Mesendoderm (in vitro differentiated cells): ENCODE measurements at regions not wholly inside any gene's neighbourhood (a gene's known extent, or its start where the extent isn't known, plus 50 kb on each side); places are given as distances from the start of the nearest gene placed in this dataset.
A peak's percentile ranks its signal among the peaks of the same experiment; 100 is the strongest.

ENCODE experiments used
- DNase-seq: peaks from one replicate; pipeline ENCODE4 v3.0.0; 2013
- H2AK5ac ChIP-seq: 2 replicates; pipeline ENCODE4 v1.6.1; 2013; ENCODE audit warnings: low read length, inconsistent platforms
- H2BK120ac ChIP-seq: 2 replicates; pipeline ENCODE4 v1.6.1; 2013; ENCODE audit warnings: low read depth, mild to moderate bottlenecking, low read length, moderate library complexity, mixed read lengths
- H2BK15ac ChIP-seq: replicated peaks from 2 replicates; pipeline ENCODE4 v1.6.1; 2013; ENCODE audit warnings: low read depth, mild to moderate bottlenecking, moderate library complexity
- H2BK5ac ChIP-seq: 2 replicates; pipeline ENCODE4 v1.6.1; 2013; ENCODE audit warnings: low read length, inconsistent platforms
- H3K18ac ChIP-seq: 2 replicates; pipeline ENCODE4 v1.6.1; 2013; ENCODE audit warnings: mild to moderate bottlenecking, low read length, mixed read lengths
- H3K23ac ChIP-seq: one replicate; pipeline ENCODE4 v1.6.1; 2013; ENCODE audit warnings: low read length
- H3K27ac ChIP-seq: 2 replicates; pipeline ENCODE4 v1.5.1; 2013; ENCODE audit warnings: low read depth, mild to moderate bottlenecking, inconsistent platforms, low read length, moderate library complexity
- H3K27me3 ChIP-seq: 2 replicates; pipeline ENCODE4 v1.6.1; 2013; ENCODE audit warnings: low read length, control low read depth, mild to moderate bottlenecking, inconsistent platforms; ENCODE audit not compliant: insufficient read depth, poor library complexity
- H3K36me3 ChIP-seq: 2 replicates; pipeline ENCODE4 v1.6.1; 2013; ENCODE audit warnings: low read length, inconsistent platforms; ENCODE audit not compliant: control insufficient read depth, insufficient read depth
- H3K4ac ChIP-seq: one replicate; pipeline ENCODE4 v1.6.1; 2013; ENCODE audit warnings: low read depth, mild to moderate bottlenecking, low read length, moderate library complexity
- H3K4me1 ChIP-seq: 2 replicates; pipeline ENCODE4 v1.6.1; 2013; ENCODE audit warnings: low read depth, low read length, inconsistent platforms; ENCODE audit not compliant: control insufficient read depth
- H3K4me2 ChIP-seq: 2 replicates; pipeline ENCODE4 v1.6.1; 2013; ENCODE audit warnings: low read length
- H3K4me3 ChIP-seq: 2 replicates; pipeline ENCODE4 v1.5.1; 2013; ENCODE audit warnings: mild to moderate bottlenecking, low read length
- H3K56ac ChIP-seq: one replicate; pipeline ENCODE4 v1.6.1; 2013; ENCODE audit warnings: low read length
- H3K79me1 ChIP-seq: 2 replicates; pipeline ENCODE4 v1.6.1; 2013; ENCODE audit warnings: low read length, inconsistent platforms
- H3K79me2 ChIP-seq: 2 replicates; pipeline ENCODE4 v1.6.1; 2013; ENCODE audit warnings: mild to moderate bottlenecking, low read length; ENCODE audit not compliant: control insufficient read depth, insufficient read depth
- H3K9ac ChIP-seq: 2 replicates; pipeline ENCODE4 v1.6.1; 2013; ENCODE audit warnings: low read length, inconsistent platforms
- H4K5ac ChIP-seq: one replicate; pipeline ENCODE4 v1.6.1; 2013; ENCODE audit warnings: low read length
- H4K8ac ChIP-seq: one replicate; pipeline ENCODE4 v1.6.1; 2013; ENCODE audit warnings: low read depth, mild to moderate bottlenecking, control low read depth, low read length, moderate library complexity
- WGBS: extraction: QIAGEN DNeasy Blood & Tissue Kit; methylation state at CpG from one replicate; pipeline ENCODE4 v1.1.7; 2013; ENCODE audit warnings: low lambda C conversion rate, missing lambda C conversion rate; ENCODE audit not compliant: insufficient coverage; ENCODE audit errors: extremely low coverage; 5-methylcytosine and 5-hydroxymethylcytosine counted together

GRCh38 chr14:36069535-36069900 lies 107.0 kb downstream of the PTCSC3 start:
- no peak overlapping the region for H3K4ac ChIP-seq
- WGBS: no CpG with 5 or more reads among the region's 2 CpGs

GRCh38 chr14:36068777-36069534 lies 107.6 kb downstream of the PTCSC3 start:
- Histone ChIP-seq H3K4me3 (no peak overlapping the region), H3K79me2 (no peaks in the 10 kb centered on the region), H3K18ac (no peak overlapping the region), H4K8ac (no peak overlapping the region), H3K4me1 (no peaks in the 10 kb centered on the region), H3K27me3 (no peaks in the 10 kb centered on the region), H3K9ac (no peak overlapping the region), H3K27ac (no peak overlapping the region), H3K56ac (no peak overlapping the region), H3K23ac (no peak overlapping the region), H3K79me1 (no peaks in the 10 kb centered on the region), H3K4me2 (no peak overlapping the region), H2BK15ac (no peak overlapping the region), H2AK5ac (no peak overlapping the region), H2BK120ac (no peak overlapping the region), H4K5ac (no peak overlapping the region), H2BK5ac (no peak overlapping the region), H3K4ac (no peak overlapping the region), H3K36me3 (no peaks in the 10 kb centered on the region)
- no peak for DNase-seq
- no CpG with 5 or more reads among the region's 11 CpGs for WGBS

More at GRCh38 chr14:36069535-36069900, 107.0 kb downstream of the PTCSC3 start:
- Histone ChIP-seq H3K56ac (no peak overlapping the region), H3K4me1 (no peaks in the 10 kb centered on the region), H3K79me2 (no peaks in the 10 kb centered on the region), H3K18ac (no peak overlapping the region), H3K4me3 (no peak overlapping the region), H3K4me2 (no peak overlapping the region), H2BK5ac (no peak overlapping the region), H3K27me3 (no peaks in the 10 kb centered on the region), H4K8ac (no peak overlapping the region), H4K5ac (no peak overlapping the region), H2BK120ac (no peak overlapping the region), H2AK5ac (no peak overlapping the region), H3K36me3 (no peaks in the 10 kb centered on the region), H3K79me1 (no peaks in the 10 kb centered on the region), H2BK15ac (no peak overlapping the region), H3K9ac (no peak overlapping the region), H3K23ac (no peak overlapping the region), H3K27ac (no peak overlapping the region)
- DNase-seq: peak; percentile 66

- Histone ChIP-seq H3K4ac (no peak overlapping the region), H3K4me1 (no peaks in the 10 kb centered on the region), H3K27me3 (no peaks in the 10 kb centered on the region), H2BK120ac (no peak overlapping the region), H3K18ac (no peak overlapping the region), H4K8ac (no peak overlapping the region), H4K5ac (no peak overlapping the region), H3K4me3 (no peak overlapping the region), H3K79me2 (no peaks in the 10 kb centered on the region), H3K4me2 (no peak overlapping the region), H3K23ac (no peak overlapping the region), H3K27ac (no peak overlapping the region), H3K56ac (no peak overlapping the region), H2BK5ac (no peak overlapping the region), H3K9ac (no peak overlapping the region), H3K79me1 (no peaks in the 10 kb centered on the region), H2BK15ac (no peak overlapping the region), H2AK5ac (no peak overlapping the region), H3K36me3 (no peaks in the 10 kb centered on the region)
- DNase-seq: no peak
- no CpG with 5 or more reads among the region's 4 CpGs for whole genome bisulfite sequencing
These were observed 108.9 kb downstream of the PTCSC3 start for GRCh38 chr14:36067428-36068187.

- H3K27me3 ChIP-seq: no peaks in the 10 kb centered on the region
- no peaks in the 10 kb centered on the region for H3K79me2 ChIP-seq
- H2BK15ac ChIP-seq: no peak overlapping the region
- no peak overlapping the region for H3K18ac ChIP-seq
- no peak overlapping the region for H3K9ac ChIP-seq
- H3K36me3 ChIP-seq: no peaks in the 10 kb centered on the region
- H3K4me1 ChIP-seq: no peaks in the 10 kb centered on the region
- H3K79me1 ChIP-seq: no peaks in the 10 kb centered on the region
- no peak overlapping the region for H2AK5ac ChIP-seq
- no CpG with 5 or more reads among the region's 4 CpGs for WGBS
- H3K23ac ChIP-seq: no peak overlapping the region
- H4K8ac ChIP-seq: no peak overlapping the region
- no peak overlapping the region for H3K4me2 ChIP-seq
- no peak for DNase-seq
- no peak overlapping the region for H2BK5ac ChIP-seq
- H3K56ac ChIP-seq: no peak overlapping the region
- no peak overlapping the region for H3K4me3 ChIP-seq
- H3K27ac ChIP-seq: no peak overlapping the region
- H3K4ac ChIP-seq: no peak overlapping the region
- H2BK120ac ChIP-seq: no peak overlapping the region
- no peak overlapping the region for H4K5ac ChIP-seq
These were observed 109.9 kb downstream of the PTCSC3 start for GRCh38 chr14:36066636-36067035.

- Histone ChIP-seq H4K5ac (no peak overlapping the region), H3K56ac (no peak overlapping the region), H3K4me2 (no peak overlapping the region), H3K27me3 (no peaks in the 10 kb centered on the region), H4K8ac (no peak overlapping the region), H2BK15ac (no peak overlapping the region), H2AK5ac (no peak overlapping the region), H2BK5ac (no peak overlapping the region), H3K18ac (no peak overlapping the region), H3K79me2 (no peaks in the 10 kb centered on the region), H3K27ac (no peak overlapping the region), H2BK120ac (no peak overlapping the region), H3K9ac (no peak overlapping the region), H3K4me1 (no peaks in the 10 kb centered on the region), H3K4me3 (no peak overlapping the region), H3K79me1 (no peaks in the 10 kb centered on the region), H3K23ac (no peak overlapping the region), H3K36me3 (no peaks in the 10 kb centered on the region), H3K4ac (no peak overlapping the region)
- DNase-seq: no peak
- no CpG with 5 or more reads among the region's 3 CpGs for WGBS
These were observed 110.7 kb downstream of the PTCSC3 start for GRCh38 chr14:36065831-36066230.
